ENCODE measurements at regions not wholly inside any gene's neighbourhood (a gene's known extent, or its start where the extent isn't known, plus 50 kb on each side); places are given as distances from the start of the nearest gene placed in this dataset.

DNA sequence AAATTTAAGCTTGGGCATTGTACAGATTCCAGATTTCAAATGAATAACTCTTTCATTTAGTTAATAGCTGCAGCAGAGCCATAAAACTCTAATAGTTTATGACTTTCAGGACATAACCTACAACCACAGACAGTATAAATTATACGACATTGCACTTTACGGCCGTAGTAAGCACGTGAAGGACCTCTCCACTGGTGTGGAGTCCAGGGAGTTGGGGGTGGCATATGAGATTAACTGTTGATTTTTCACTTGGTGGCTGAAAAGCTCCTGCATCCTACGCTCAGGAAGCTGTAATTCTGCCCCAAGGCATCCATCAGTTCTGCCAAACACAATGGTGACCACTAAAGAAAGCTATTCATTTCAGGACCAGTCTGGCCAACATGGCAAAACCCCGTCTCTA lies 376.2 kb downstream of the SOX11 start:
- no peak for DNase-seq (ENCODE audit: low spot score)

GRCh38 chr2:6069381-6069780 lies 377.2 kb downstream of the SOX11 start:
- no peak for DNase-seq (ENCODE audit: low spot score)

- no peak for DNase-seq (ENCODE audit: low spot score)
These were observed 379.3 kb downstream of the SOX11 start for GRCh38 chr2:6071519-6071918.

GRCh38 chr2:6072276-6072675 lies 380.1 kb downstream of the SOX11 start:
- DNase-seq (ENCODE audit: low spot score), result no peak

- no peak for DNase-seq (ENCODE audit: low spot score)
These were observed 380.6 kb downstream of the SOX11 start for GRCh38 chr2:6072768-6073167.

- DNase-seq (ENCODE audit: low spot score), result no peak
These were observed 381.3 kb downstream of the SOX11 start for GRCh38 chr2:6073191-6074088.

DNA sequence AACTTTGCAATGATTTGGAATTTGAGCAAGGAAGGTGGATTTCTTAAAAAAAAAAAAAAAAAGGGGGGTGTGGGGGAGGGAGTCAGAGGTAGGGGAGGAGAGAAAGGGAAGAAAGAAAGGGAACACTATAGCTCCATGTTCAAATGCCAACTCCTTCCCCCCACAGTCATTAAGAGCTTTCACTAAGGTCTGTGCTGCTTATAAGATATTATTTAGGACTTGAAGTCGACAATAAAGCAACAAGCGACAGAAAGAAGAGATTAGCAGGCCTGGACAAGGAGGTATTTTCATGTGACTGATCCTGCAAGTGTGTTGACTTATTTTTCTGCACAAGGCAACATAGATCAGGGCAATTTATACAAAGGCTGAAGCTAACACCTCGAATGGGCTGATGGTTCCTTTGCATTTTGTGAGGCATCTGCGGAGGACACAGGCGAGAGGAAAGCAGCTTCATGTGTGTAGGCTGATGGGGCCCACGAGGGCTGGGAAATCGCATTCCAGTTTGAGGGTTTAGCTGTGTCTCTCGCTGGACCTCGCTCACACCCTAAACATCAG lies 382.0 kb downstream of the SOX11 start:
- DNase-seq (ENCODE audit: low spot score), result no peak

- DNase-seq (ENCODE audit: low spot score), result no peak
These were observed 385.4 kb downstream of the SOX11 start for GRCh38 chr2:6077585-6077984.

GRCh38 chr2:6078414-6078813 lies 386.2 kb downstream of the SOX11 start:
- no peak for DNase-seq (ENCODE audit: low spot score)

- DNase-seq (ENCODE audit: low spot score), result no peak
These were observed 387.2 kb downstream of the SOX11 start for GRCh38 chr2:6079405-6079804.

DNA sequence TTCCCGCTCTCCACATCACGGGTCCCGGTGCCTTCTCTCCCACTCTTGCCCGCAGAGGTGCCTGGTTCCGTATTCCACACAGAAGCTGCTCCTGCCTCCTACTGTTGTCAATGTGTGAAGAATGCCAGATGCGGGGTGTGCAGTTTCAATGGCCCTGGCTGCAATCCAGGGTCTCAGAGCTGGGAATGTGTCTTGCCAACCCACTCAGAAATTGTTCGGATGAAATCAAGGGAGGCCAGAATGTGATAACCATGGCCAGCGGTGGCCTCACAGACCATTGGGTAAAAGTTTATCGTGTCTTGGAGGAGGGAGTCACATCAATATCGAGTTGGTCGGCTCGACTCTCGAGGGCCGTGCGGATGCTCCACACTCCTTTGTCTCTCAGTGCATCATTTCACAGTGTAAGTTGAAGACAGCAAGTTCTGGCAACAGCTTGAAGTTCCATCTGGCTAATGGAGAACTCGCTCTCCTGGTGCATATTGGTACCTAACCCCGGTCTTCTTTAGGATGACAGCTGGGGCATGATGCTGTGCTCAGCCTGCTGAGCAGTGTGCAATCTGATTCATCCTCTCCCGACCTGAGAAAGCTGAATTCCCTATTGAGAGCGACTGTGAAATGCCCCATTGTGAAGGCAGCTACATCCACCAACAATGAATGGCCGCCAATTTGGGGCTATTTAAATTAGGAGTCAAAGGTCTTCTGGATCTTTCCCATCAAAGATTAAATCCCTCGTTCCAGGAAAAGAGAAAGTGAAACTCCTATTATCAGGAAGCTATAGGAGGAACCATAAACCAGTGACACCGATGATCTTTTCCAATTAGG lies 389.0 kb downstream of the SOX11 start:
- DNase-seq (ENCODE audit: low spot score), result no peak

- no peak for DNase-seq (ENCODE audit: low spot score)
These were observed 389.9 kb downstream of the SOX11 start for GRCh38 chr2:6081955-6082624.

GRCh38 chr2:6082625-6083018 lies 390.4 kb downstream of the SOX11 start:
- DNase-seq (ENCODE audit: low spot score), result no peak

DNA sequence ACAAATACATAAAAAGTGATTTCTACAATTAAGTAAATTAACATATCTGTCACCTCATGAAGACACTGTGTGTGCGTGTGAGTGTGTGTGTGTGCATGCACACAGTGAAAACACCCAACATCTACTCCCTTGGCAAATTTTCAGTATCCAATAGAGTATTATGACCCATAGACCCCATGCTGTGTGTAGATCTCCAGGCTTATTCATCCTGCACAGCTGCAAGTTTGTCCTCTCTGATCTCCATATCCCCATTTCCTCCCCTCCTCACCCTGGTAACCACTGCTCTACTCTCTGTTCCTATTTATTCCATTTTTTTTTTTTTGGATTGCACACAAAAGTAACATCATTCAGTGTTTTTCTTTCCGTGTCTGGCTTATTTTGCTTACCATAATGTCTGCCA lies 391.0 kb downstream of the SOX11 start:
- DNase-seq (ENCODE audit: low spot score), result no peak

GRCh38 chr2:6089474-6089873 lies 397.3 kb downstream of the SOX11 start:
- DNase-seq (ENCODE audit: low spot score), result no peak

DNA sequence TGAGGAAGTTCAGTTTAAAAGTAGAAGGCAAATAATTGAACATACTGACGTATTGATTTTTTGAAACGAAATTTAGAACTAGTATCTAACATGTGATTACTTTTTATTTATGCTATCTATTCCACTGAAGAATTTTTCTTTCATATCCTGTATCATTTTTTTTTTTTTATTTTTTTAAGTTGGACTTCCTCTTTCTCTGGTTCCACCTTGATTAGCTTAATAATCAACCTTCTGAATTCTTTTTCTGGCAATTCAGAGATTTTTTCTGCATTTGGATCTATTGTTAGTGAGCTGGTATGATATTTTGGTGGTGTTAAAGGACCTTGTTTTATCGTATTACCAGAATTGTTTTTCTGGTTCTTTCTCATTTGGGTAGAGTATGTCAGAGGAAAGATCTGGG lies 411.2 kb downstream of the SOX11 start:
- DNase-seq (ENCODE audit: low spot score), result no peak

DNA sequence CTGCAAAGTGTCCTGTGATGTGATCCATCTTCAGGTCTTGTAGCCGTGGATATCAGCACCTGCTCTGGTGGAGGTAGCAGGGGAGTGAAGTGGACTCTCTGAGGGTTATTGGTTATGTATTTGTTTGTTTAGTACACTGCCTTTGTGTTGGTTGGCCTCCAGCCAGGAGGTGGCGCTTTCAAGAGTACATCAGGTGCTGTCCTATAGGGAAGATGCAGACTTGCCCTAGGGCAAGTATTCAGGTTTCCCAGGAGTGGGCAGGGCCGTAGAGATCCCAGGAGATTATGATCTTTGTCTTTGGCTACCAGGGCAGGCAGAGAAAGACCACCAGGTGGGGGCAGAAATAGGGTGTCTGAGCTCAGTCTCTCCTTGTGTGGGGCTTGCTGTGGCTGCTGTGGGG lies 411.8 kb downstream of the SOX11 start:
- no peak for DNase-seq (ENCODE audit: low spot score)

- DNase-seq (ENCODE audit: low spot score), result no peak
These were observed 415.1 kb downstream of the SOX11 start for GRCh38 chr2:6107290-6107689.

GRCh38 chr2:6109831-6110230 lies 417.6 kb downstream of the SOX11 start:
- no peak for DNase-seq (ENCODE audit: low spot score)

DNA sequence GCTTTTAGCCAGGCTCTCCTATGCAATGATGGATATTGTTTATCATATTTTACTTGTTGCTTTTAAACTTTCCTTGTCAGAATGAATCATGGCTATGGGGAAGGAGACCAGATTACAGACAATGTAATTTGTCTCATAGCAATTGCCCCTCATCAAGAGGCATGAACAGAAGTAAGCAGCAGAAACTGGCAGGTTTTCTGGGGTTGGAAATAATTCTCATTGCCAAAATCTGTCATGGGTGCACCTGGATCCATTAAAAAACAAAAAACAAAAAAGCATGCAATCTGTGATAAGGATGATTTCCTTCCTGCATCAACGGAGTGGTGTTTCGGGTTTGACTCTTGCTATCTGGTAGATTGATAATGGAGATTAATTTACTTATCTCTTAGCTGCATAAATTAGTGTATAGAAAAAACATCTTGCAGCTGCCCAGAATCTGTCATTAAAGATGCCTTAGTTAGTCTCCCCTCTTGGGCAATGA lies 419.6 kb downstream of the SOX11 start:
- no peak for DNase-seq (ENCODE audit: low spot score)

DNA sequence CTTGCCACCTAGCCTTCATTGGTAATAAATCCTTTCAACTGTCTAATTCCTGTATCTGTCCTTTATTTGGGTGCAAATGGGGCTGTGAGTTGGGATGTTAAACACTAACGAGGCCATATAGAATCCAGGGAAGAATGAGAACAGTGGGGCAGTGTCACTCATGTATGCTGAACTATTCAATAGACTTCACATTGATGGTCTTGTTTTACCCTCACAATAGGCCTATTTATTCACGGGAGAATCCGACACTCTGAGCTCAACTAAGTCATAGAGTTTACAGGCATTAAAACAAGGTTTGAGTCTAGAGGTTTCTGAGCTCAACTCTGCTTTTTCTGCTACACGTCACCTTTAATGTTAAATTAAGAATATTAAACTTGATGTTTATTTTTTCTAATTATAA lies 421.6 kb downstream of the SOX11 start:
- DNase-seq (ENCODE audit: low spot score), result no peak

GRCh38 chr2:6127718-6128117 lies 435.5 kb downstream of the SOX11 start:
- no peak for DNase-seq (ENCODE audit: low spot score)
